HCT116 (cell line): ENCODE measurements at regions not wholly inside any gene's neighbourhood (a gene's known extent, or its start where the extent isn't known, plus 50 kb on each side); places are given as distances from the start of the nearest gene placed in this dataset.

ENCODE experiments used
- CTCF ChIP-seq, 3 experiments: fragments of 200-600 bp in 1 of 3; sonication (generic) in 1 of 3; IDR thresholded peaks in 2 of 3; conservative IDR thresholded peaks in 1 of 3; 2 replicates each; pipeline ENCODE4 v1.5.1; 2012 to 2017; ENCODE audit warnings: low read depth in 2 of 3, low read length in 2 of 3, antibody characterized with exemption in 1 of 3, borderline replicate concordance in 1 of 3, control low read depth in 1 of 3, mild to moderate bottlenecking in 1 of 3, mixed read lengths in 1 of 3, mixed run types in 1 of 3, moderate library complexity in 1 of 3; ENCODE audit not compliant: insufficient read depth in 1 of 3
- POLR2A ChIP-seq: IDR thresholded peaks from 2 replicates; pipeline ENCODE4 v1.7.0; 2011; ENCODE audit warnings: borderline replicate concordance; ENCODE audit not compliant: insufficient read depth, insufficient read length; ENCODE audit errors: extremely low read depth

GRCh38 chr6:74451953-74452352 is 753.9 kb downstream of the COL12A1 start:
- TF ChIP-seq POLR2A (no peak), CTCF (IDR thresholded peaks at IDR 0.05 in 2 of 3, conservative IDR thresholded peaks at IDR 0.05 in 1 of 3; ENCODE audit: borderline replicate concordance in 1 of 3, insufficient read depth in 1 of 3, low read depth in 2 of 3, low read length in 2 of 3) (no peak)
